ENCODE measurements at regions not wholly inside any gene's neighbourhood (a gene's known extent, or its start where the extent isn't known, plus 50 kb on each side); places are given as distances from the start of the nearest gene placed in this dataset.

GRCh38 chr2:6290217-6291015 is 575.3 kb downstream of the CMPK2 start:
- TF ChIP-seq, protein P1, sequence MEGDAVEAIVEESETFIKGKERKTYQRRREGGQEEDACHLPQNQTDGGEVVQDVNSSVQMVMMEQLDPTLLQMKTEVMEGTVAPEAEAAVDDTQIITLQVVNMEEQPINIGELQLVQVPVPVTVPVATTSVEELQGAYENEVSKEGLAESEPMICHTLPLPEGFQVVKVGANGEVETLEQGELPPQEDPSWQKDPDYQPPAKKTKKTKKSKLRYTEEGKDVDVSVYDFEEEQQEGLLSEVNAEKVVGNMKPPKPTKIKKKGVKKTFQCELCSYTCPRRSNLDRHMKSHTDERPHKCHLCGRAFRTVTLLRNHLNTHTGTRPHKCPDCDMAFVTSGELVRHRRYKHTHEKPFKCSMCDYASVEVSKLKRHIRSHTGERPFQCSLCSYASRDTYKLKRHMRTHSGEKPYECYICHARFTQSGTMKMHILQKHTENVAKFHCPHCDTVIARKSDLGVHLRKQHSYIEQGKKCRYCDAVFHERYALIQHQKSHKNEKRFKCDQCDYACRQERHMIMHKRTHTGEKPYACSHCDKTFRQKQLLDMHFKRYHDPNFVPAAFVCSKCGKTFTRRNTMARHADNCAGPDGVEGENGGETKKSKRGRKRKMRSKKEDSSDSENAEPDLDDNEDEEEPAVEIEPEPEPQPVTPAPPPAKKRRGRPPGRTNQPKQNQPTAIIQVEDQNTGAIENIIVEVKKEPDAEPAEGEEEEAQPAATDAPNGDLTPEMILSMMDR (IDR thresholded peaks at IDR 0.05), result no peak
- TF ChIP-seq POLR2A (IDR thresholded peaks at IDR 0.05), result no peak

Measured in Peyer's patch (tissue), 4 donors.